GM10248 (cell line): ENCODE measurements at regions not wholly inside any gene's neighbourhood (a gene's known extent, or its start where the extent isn't known, plus 50 kb on each side); places are given as distances from the start of the nearest gene placed in this dataset.

Source experiments
- CTCF ChIA-PET: fragments of 300-600 bp; sonication (Branson Sonifier 250); formaldehyde crosslinking; extraction: SDS; loops from one replicate; lab custom pipeline; 2021; ENCODE audit warnings: antibody characterized with exemption; lab: Yijun Ruan, JAX
- POLR2A ChIA-PET: fragments of 350-650 bp; sonication (Branson Sonifier 250); formaldehyde crosslinking; extraction: SDS; loops from one replicate; lab custom pipeline; 2020; ENCODE audit warnings: antibody characterized with exemption; lab: Yijun Ruan, JAX
- DNase-seq: peaks from one replicate; pipeline ENCODE4 v3.0.0; 2012; ENCODE audit errors: extremely low spot score
- TF ChIP-seq, protein P1 (sequence below): IDR thresholded peaks from 2 replicates; pipeline ENCODE4 v1.5.1; 2012; ENCODE audit warnings: mild to moderate bottlenecking, low read depth; ENCODE audit errors: extremely low read depth, missing control alignments, control extremely low read depth

DNA sequence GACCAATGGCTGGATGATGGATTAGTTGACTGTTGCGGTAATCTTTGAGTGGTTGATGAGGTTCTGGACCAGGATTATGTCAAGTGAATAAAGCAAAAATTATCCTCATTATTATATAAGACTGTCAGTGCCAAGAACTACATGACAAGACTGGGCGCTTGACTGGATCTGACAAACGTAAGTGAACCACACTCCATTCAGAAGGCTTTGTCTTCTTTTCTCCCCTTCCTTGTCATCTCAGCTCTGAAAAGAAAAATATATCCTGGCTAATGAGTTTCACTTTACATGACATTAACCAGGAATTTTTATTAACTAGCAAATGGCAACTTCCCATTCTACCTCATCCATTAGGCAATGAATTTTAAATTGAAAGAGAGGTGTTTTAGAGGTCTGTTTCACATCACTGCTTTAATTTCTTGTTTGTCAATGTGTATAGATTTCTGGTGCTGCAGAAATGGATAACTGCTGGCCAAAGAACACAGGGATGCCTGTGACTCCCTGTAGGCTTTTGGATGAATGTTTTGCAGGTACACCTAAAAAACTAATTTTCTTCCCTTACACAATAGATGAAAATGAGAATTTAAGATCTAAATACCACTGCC is 150.1 kb downstream of the ELOVL4 start:
- TF ChIP-seq, protein P1, sequence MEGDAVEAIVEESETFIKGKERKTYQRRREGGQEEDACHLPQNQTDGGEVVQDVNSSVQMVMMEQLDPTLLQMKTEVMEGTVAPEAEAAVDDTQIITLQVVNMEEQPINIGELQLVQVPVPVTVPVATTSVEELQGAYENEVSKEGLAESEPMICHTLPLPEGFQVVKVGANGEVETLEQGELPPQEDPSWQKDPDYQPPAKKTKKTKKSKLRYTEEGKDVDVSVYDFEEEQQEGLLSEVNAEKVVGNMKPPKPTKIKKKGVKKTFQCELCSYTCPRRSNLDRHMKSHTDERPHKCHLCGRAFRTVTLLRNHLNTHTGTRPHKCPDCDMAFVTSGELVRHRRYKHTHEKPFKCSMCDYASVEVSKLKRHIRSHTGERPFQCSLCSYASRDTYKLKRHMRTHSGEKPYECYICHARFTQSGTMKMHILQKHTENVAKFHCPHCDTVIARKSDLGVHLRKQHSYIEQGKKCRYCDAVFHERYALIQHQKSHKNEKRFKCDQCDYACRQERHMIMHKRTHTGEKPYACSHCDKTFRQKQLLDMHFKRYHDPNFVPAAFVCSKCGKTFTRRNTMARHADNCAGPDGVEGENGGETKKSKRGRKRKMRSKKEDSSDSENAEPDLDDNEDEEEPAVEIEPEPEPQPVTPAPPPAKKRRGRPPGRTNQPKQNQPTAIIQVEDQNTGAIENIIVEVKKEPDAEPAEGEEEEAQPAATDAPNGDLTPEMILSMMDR = no peak
- DNase-seq = no peak
- POLR2A ChIA-PET = no interaction called here
- CTCF ChIA-PET = interaction anchor here (1.4 to 3.2 kb wide), 3 partner anchors 11 to 19 kb away, joined by 4 to 10 read pairs (median 8); no protein-coding TSS in a partner anchor

DNA sequence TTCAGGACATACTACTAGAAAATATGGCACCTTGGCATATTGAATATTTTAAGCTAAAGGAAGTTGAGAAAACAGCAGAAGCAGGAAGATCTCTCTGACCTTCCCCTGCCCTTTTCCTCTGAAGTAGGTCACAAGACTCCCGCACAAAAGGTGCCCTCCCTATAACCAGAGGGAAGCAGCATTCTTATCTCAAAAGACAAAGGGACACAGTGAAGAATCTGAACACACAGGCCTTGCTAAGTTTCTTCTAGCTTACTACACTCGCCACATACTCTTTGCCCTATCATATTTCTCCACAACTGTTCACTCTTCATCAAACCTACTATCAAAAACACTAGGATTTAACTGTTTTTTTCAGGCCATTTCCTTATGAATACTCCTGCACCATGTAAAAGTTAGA is 151.2 kb downstream of the ELOVL4 start:
- CTCF ChIA-PET = interaction anchor here (1.4 to 3.2 kb wide), 3 partner anchors 12 to 18 kb away, joined by 4 to 10 read pairs (median 8); no protein-coding TSS in a partner anchor
- no peak for DNase-seq
- TF ChIP-seq, protein P1 = no peak
- POLR2A ChIA-PET = no interaction called here

DNA sequence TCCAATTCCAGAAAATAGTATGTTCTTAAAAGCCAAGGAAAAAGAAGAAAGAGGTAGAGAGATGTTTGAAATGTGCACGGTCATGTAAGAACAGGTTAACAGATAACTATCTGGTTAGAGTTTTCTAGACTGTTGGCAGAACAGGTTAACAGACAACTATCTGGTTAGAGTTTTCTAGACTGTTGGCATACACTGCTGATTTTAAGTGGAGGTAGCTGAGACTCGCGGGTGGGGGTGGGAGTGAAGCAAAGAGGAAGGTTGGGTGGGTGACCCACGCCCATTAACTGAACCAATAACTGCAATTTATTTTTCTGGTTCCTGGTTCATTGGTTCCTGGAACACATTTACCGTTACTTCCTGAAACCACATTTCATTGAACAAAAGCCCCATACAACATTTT is 157.5 kb downstream of the ELOVL4 start:
- TF ChIP-seq, protein P1 = no peak
- DNase-seq = no peak
- ChIA-PET CTCF (interaction anchor here (1.1 to 1.9 kb wide), 5 partner anchors 10 to 72 kb away, joined by 3 to 6 read pairs (median 4); no protein-coding TSS in a partner anchor), POLR2A (no interaction called here)

DNA sequence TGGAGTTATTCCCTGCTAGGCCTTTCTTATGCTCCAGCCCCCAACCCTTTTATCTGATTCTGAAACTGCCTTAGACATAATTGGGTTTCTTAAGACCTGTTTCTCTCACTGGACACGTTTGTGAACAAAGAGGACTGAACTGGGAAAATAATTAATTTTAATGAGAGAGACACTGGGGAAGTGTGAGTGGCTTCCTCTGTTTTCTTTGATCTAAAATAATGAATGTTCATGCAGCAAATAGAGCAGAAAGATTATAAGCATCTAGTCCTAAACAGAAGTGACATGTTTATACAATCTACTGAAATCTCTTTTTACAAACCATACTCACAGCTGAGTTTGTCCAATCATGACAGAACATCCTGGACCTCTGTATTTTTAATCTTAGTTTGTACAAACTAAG is 157.6 kb downstream of the SH3BGRL2 start:
- POLR2A ChIA-PET = no interaction called here
- TF ChIP-seq, protein P1 = no peak
- no peak for DNase-seq
- CTCF ChIA-PET = interaction anchor here (1.1 to 1.9 kb wide), 3 partner anchors 9 to 73 kb away, joined by 3 to 6 read pairs (median 4); no protein-coding TSS in a partner anchor

DNA sequence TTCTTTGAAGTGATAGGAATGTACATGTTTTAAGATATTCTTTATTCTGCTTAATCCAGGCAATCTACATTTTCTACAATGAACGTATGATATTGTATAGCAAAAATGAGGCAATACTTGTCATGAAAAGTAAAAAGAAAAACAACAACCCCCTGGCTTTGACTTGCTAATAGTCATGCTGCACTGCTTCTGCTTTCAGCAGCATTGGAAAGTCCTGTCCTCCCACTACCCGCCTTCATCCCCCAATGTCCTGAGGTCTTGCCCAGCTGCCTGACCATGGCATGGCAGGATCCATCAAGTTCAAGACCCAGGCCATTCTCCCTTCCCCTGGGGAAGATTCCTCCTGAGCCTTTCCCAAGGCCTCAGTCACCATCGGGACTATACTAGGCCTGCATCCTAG is 156.5 kb downstream of the SH3BGRL2 start:
- no peak for DNase-seq
- TF ChIP-seq, protein P1 = no peak
- ChIA-PET CTCF (interaction anchor here (1.1 to 1.4 kb wide), 3 partner anchors 9 to 27 kb away, joined by 3 to 5 read pairs (median 3); no protein-coding TSS in a partner anchor), POLR2A (no interaction called here)

DNA sequence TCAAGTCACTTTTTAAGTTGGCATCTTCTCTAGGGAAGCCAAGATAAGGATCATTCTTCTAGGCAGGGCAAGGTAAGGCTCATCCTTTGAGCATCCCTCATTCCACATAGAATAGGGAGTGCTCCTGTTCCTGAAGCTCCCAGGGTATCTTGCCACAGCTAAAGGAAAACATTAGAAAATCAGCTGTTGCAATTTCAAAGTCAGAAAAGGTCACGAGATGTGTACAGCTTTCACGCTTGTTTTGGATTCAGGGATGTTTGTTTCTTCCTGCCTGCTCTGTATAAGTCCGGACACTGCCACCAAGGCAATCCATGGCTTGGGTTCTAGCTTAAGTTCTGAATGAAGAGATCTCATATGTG is 153.2 kb downstream of the SH3BGRL2 start:
- TF ChIP-seq, protein P1 = no peak
- ChIA-PET CTCF (interaction anchor here (1.0 to 1.9 kb wide), 4 partner anchors 10 to 30 kb away, joined by 3 to 5 read pairs (median 3); no protein-coding TSS in a partner anchor), POLR2A (no interaction called here)
- DNase-seq = no peak
